ENCODE measurements at regions not wholly inside any gene's neighbourhood (a gene's known extent, or its start where the extent isn't known, plus 50 kb on each side); places are given as distances from the start of the nearest gene placed in this dataset.

- TF ChIP-seq PATZ1 (CRISPR knock-in tag; IDR thresholded peaks at IDR 0.05; ENCODE audit: borderline replicate concordance) (no peak), ARNTL (CRISPR knock-in tag; IDR thresholded peaks at IDR 0.05; ENCODE audit: borderline replicate concordance, low read depth) (no peak), ZNF565 (CRISPR knock-in tag; conservative IDR thresholded peaks at IDR 0.05; ENCODE audit: low read depth) (no peak), ESRRG (CRISPR knock-in tag; IDR thresholded peaks at IDR 0.05) (no peak)
- no peak for ATAC-seq
Measured at GRCh38 chr1:172809750-172810149, 150.8 kb downstream of the FASLG start.

- ATAC-seq: no peak
Measured at GRCh38 chr1:172810480-172811175, 151.7 kb downstream of the FASLG start.

GRCh38 chr1:172811694-172812093 lies 152.8 kb downstream of the FASLG start:
- no peak for ATAC-seq
- TF ChIP-seq ZC3H10 (CRISPR knock-in tag; IDR thresholded peaks at IDR 0.05) (no peak), RARB (CRISPR knock-in tag; IDR thresholded peaks at IDR 0.05) (no peak), ZNF565 (CRISPR knock-in tag; conservative IDR thresholded peaks at IDR 0.05; ENCODE audit: low read depth) (no peak), ZNF8 (CRISPR knock-in tag; IDR thresholded peaks at IDR 0.05) (no peak), ISL1 (CRISPR knock-in tag; IDR thresholded peaks at IDR 0.05) (peak; percentile 92), GLIS3 (CRISPR knock-in tag; IDR thresholded peaks at IDR 0.05) (no peak)

More at GRCh38 chr1:172810480-172811175, 151.7 kb downstream of the FASLG start:
- TF ChIP-seq POU6F1 (CRISPR knock-in tag; IDR thresholded peaks at IDR 0.05; ENCODE audit: borderline replicate concordance, low read depth): no peak
- no peak for TF ChIP-seq PPARA (CRISPR knock-in tag; IDR thresholded peaks at IDR 0.05; ENCODE audit: borderline replicate concordance)
- TF ChIP-seq ARNTL (CRISPR knock-in tag; IDR thresholded peaks at IDR 0.05; ENCODE audit: borderline replicate concordance, low read depth): no peak
- TF ChIP-seq ZFP3 (CRISPR knock-in tag; IDR thresholded peaks at IDR 0.05): no peak
- no peak for TF ChIP-seq ZC3H10 (CRISPR knock-in tag; IDR thresholded peaks at IDR 0.05)

GRCh38 chr1:172812118-172812517 lies 153.2 kb downstream of the FASLG start:
- no peak for TF ChIP-seq TOX (CRISPR knock-in tag; IDR thresholded peaks at IDR 0.05; ENCODE audit: borderline replicate concordance)
- TF ChIP-seq RARB (CRISPR knock-in tag; IDR thresholded peaks at IDR 0.05): no peak
- no peak for TF ChIP-seq ZNF8 (CRISPR knock-in tag; IDR thresholded peaks at IDR 0.05)
- TF ChIP-seq TCF4 (CRISPR knock-in tag; IDR thresholded peaks at IDR 0.05; ENCODE audit: borderline replicate concordance): no peak
- no peak for TF ChIP-seq ZNF70 (CRISPR knock-in tag; IDR thresholded peaks at IDR 0.05)
- TF ChIP-seq OSR1 (CRISPR knock-in tag; IDR thresholded peaks at IDR 0.05): no peak
- TF ChIP-seq CSDC2 (CRISPR knock-in tag; IDR thresholded peaks at IDR 0.05): no peak
- no peak for TF ChIP-seq ESRRG (CRISPR knock-in tag; IDR thresholded peaks at IDR 0.05)
- TF ChIP-seq ARNTL (CRISPR knock-in tag; IDR thresholded peaks at IDR 0.05; ENCODE audit: borderline replicate concordance, low read depth): no peak
- no peak for TF ChIP-seq CSRNP3 (CRISPR knock-in tag; IDR thresholded peaks at IDR 0.05)
- TF ChIP-seq PPARA (CRISPR knock-in tag; IDR thresholded peaks at IDR 0.05; ENCODE audit: borderline replicate concordance): no peak
- TF ChIP-seq TSHZ2 (CRISPR knock-in tag; IDR thresholded peaks at IDR 0.05): no peak
- TF ChIP-seq ZFP30 (CRISPR knock-in tag; IDR thresholded peaks at IDR 0.05): no peak
- ATAC-seq: no peak
